CD14-positive monocyte (primary cell): ENCODE measurements at regions not wholly inside any gene's neighbourhood (a gene's known extent, or its start where the extent isn't known, plus 50 kb on each side); places are given as distances from the start of the nearest gene placed in this dataset.
"Not testable (repeated sequence)": the region's sequence is repeated elsewhere in the genome, so short reads cannot be mapped to it uniquely, and the experiment has no call there.

Experiments
- DNase-seq, 3 donors: peaks; one replicate each; pipeline ENCODE4 v3.0.0-alpha.2; 2011 to 2022
- H2AFZ ChIP-seq: 2 replicates; pipeline ENCODE4 v1.6.0; 2012; ENCODE audit warnings: mild to moderate bottlenecking, low read depth, low read length, inconsistent platforms; ENCODE audit not compliant: insufficient read depth, poor library complexity, severe bottlenecking
- H3K27ac ChIP-seq, 2 donors: 1 replicate in 1 of 2; 2 replicates in 1 of 2; pipeline ENCODE4 v1.5.1; 2012 to 2013; ENCODE audit warnings: low read length in 2 of 2, control low read depth in 1 of 2, inconsistent platforms in 1 of 2, low read depth in 1 of 2, mild to moderate bottlenecking in 1 of 2
- H3K27me3 ChIP-seq, 2 donors: one replicate each; pipeline versions ENCODE4 v1.6.0 to v1.6.1; 2011 to 2013; ENCODE audit warnings: low read length in 2 of 2; ENCODE audit not compliant: control insufficient read depth in 2 of 2, insufficient read depth in 2 of 2
- H3K36me3 ChIP-seq, 2 donors: replicated peaks in 1 of 2; 1 replicate in 1 of 2; 2 replicates in 1 of 2; pipeline versions ENCODE4 v1.5.1 to v1.6.1; 2012 to 2013; ENCODE audit warnings: low read length in 2 of 2, control low read depth in 1 of 2, inconsistent platforms in 1 of 2, mild to moderate bottlenecking in 1 of 2; ENCODE audit not compliant: insufficient read depth in 2 of 2, control insufficient read depth in 1 of 2
- H3K4me1 ChIP-seq, 2 donors: 1 replicate in 1 of 2; 2 replicates in 1 of 2; pipeline versions ENCODE4 v1.5.1 to v1.6.1; 2012 to 2013; ENCODE audit warnings: low read length in 2 of 2, control low read depth in 1 of 2, inconsistent platforms in 1 of 2, mild to moderate bottlenecking in 1 of 2, moderate library complexity in 1 of 2; ENCODE audit not compliant: insufficient read depth in 2 of 2, control insufficient read depth in 1 of 2
- H3K4me2 ChIP-seq: replicated peaks from 2 replicates; pipeline ENCODE3; 2012; ENCODE audit warnings: low read length, moderate library complexity, mild to moderate bottlenecking; ENCODE audit not compliant: poor library complexity, severe bottlenecking; ENCODE audit errors: extremely low read depth
- H3K4me3 ChIP-seq, 3 experiments: fragments of 200-600 bp in 1 of 3; sonication (generic) in 1 of 3; replicated peaks in 1 of 3; 1 replicate in 2 of 3; 2 replicates in 1 of 3; pipeline ENCODE4 v1.5.1; 2011 to 2013; ENCODE audit warnings: low read length in 3 of 3, mild to moderate bottlenecking in 3 of 3, control low read depth in 2 of 3, low read depth in 2 of 3, inconsistent platforms in 1 of 3, moderate library complexity in 1 of 3
- H3K79me2 ChIP-seq: 2 replicates; pipeline ENCODE4 v1.6.0; 2012; ENCODE audit warnings: mild to moderate bottlenecking, control low read depth, inconsistent platforms, low read length, moderate library complexity; ENCODE audit not compliant: insufficient read depth
- H3K9ac ChIP-seq: 2 replicates; pipeline ENCODE4 v1.6.0; 2017; ENCODE audit warnings: low read length, mild to moderate bottlenecking; ENCODE audit not compliant: insufficient read depth, poor library complexity, severe bottlenecking
- H3K9me3 ChIP-seq, 2 donors: replicated peaks in 1 of 2; 1 replicate in 1 of 2; 2 replicates in 1 of 2; pipeline versions ENCODE4 v1.5.1 to v1.6.1; 2012 to 2013; ENCODE audit warnings: low read length in 2 of 2, control low read depth in 1 of 2; ENCODE audit not compliant: control insufficient read depth in 1 of 2, insufficient read depth in 1 of 2
- H4K20me1 ChIP-seq: 2 replicates; pipeline ENCODE4 v1.6.0; 2012; ENCODE audit warnings: mild to moderate bottlenecking, low read length, control low read depth, moderate library complexity; ENCODE audit not compliant: insufficient read depth
- H3K27ac Mint-ChIP-seq, 7 donors: one replicate each; pipeline ENCODE4 v1.8.0; 2020; ENCODE audit warnings: mild to moderate bottlenecking in 7 of 7, mixed read lengths in 7 of 7, moderate library complexity in 6 of 7, inconsistent platforms in 2 of 7
- H3K27me3 Mint-ChIP-seq, 3 donors: one replicate each; pipeline ENCODE4 v1.8.0; 2021 to 2022; ENCODE audit warnings: low read depth in 3 of 3, mild to moderate bottlenecking in 3 of 3, mixed read lengths in 3 of 3, moderate library complexity in 3 of 3, inconsistent platforms in 1 of 3
- H3K36me3 Mint-ChIP-seq, 2 donors: one replicate each; pipeline ENCODE4 v1.8.0; 2020; ENCODE audit warnings: mixed read lengths in 2 of 2, inconsistent platforms in 1 of 2, mild to moderate bottlenecking in 1 of 2
- H3K4me1 Mint-ChIP-seq: one replicate; pipeline ENCODE4 v1.8.0; 2020; ENCODE audit warnings: mild to moderate bottlenecking, mixed read lengths
- H3K4me3 Mint-ChIP-seq, 2 donors: one replicate each; pipeline ENCODE4 v1.8.0; 2020; ENCODE audit warnings: mild to moderate bottlenecking in 2 of 2, mixed read lengths in 2 of 2, moderate library complexity in 1 of 2
- H3K9me3 Mint-ChIP-seq, 7 donors: one replicate each; pipeline ENCODE4 v1.8.0; 2020 to 2022; ENCODE audit warnings: mixed read lengths in 7 of 7, mild to moderate bottlenecking in 6 of 7, moderate library complexity in 6 of 7, inconsistent platforms in 2 of 7
- WGBS: methylation state at CpG from one replicate; pipeline ENCODE4 v1.1.5; 2013; ENCODE audit warnings: missing lambda C conversion rate; ENCODE audit not compliant: insufficient coverage; 5-methylcytosine and 5-hydroxymethylcytosine counted together
- intact Hi-C, 2 donors: fragments of 100-400 bp; cut with micrococcal nuclease; formaldehyde crosslinking; loops; one replicate each; pipeline versions ENCODE4 v1.15.0 to v1.15.1; 2023

GRCh38 chr15:84156588-84156840, 79.1 kb upstream of the GOLGA6L4 start:
- DNase-seq, H3K9me3 ChIP-seq, H3K4me1 ChIP-seq, H2AFZ ChIP-seq, H3K4me2 ChIP-seq, H3K4me3 ChIP-seq, H3K4me3 Mint-ChIP-seq, H3K79me2 ChIP-seq, H4K20me1 ChIP-seq, H3K27me3 ChIP-seq, H3K27ac Mint-ChIP-seq, H3K36me3 ChIP-seq, H3K36me3 Mint-ChIP-seq, H3K4me1 Mint-ChIP-seq, H3K9me3 Mint-ChIP-seq, intact Hi-C loops, H3K27ac ChIP-seq, H3K9ac ChIP-seq, H3K27me3 Mint-ChIP-seq: not testable (repeated sequence)
- WGBS = 90% methylated on average over 2 of the region's 3 CpGs

- H3K9me3 ChIP-seq, H3K36me3 ChIP-seq, H3K27ac ChIP-seq, H3K27ac Mint-ChIP-seq, intact Hi-C loops, H3K4me3 Mint-ChIP-seq, H3K36me3 Mint-ChIP-seq, H3K27me3 ChIP-seq, H2AFZ ChIP-seq, H3K27me3 Mint-ChIP-seq, H4K20me1 ChIP-seq, H3K9me3 Mint-ChIP-seq, H3K4me2 ChIP-seq, DNase-seq, H3K9ac ChIP-seq, H3K4me1 ChIP-seq, H3K4me3 ChIP-seq, H3K4me1 Mint-ChIP-seq, H3K79me2 ChIP-seq: not testable (repeated sequence)
- WGBS = 92% methylated on average over 6 of the region's 11 CpGs
Observed at GRCh38 chr15:84157056-84157632, 78.4 kb upstream of the GOLGA6L4 start.

GRCh38 chr15:84157857-84158256, 77.7 kb upstream of the GOLGA6L4 start:
- H2AFZ ChIP-seq, H3K4me2 ChIP-seq, H3K4me1 Mint-ChIP-seq, H3K9ac ChIP-seq, H3K9me3 Mint-ChIP-seq, H3K36me3 ChIP-seq, H3K4me3 ChIP-seq, H3K27ac Mint-ChIP-seq, intact Hi-C loops, H3K36me3 Mint-ChIP-seq, H3K27ac ChIP-seq, H3K9me3 ChIP-seq, H3K4me1 ChIP-seq, DNase-seq, H3K4me3 Mint-ChIP-seq, H3K27me3 ChIP-seq, H3K27me3 Mint-ChIP-seq, H3K79me2 ChIP-seq, H4K20me1 ChIP-seq: not testable (repeated sequence)
- WGBS = 94% methylated on average over 2 of the region's 3 CpGs

GRCh38 chr15:84159346-84160269, 76.0 kb upstream of the GOLGA6L4 start:
- H3K4me3 ChIP-seq, H3K4me3 Mint-ChIP-seq, H3K36me3 Mint-ChIP-seq, H3K27me3 ChIP-seq, H3K9me3 Mint-ChIP-seq, H4K20me1 ChIP-seq, H3K27ac Mint-ChIP-seq, intact Hi-C loops, H3K4me1 Mint-ChIP-seq, H2AFZ ChIP-seq, H3K36me3 ChIP-seq, H3K9ac ChIP-seq, H3K27me3 Mint-ChIP-seq, H3K27ac ChIP-seq, H3K4me2 ChIP-seq, H3K9me3 ChIP-seq, DNase-seq, H3K79me2 ChIP-seq, H3K4me1 ChIP-seq: not testable (repeated sequence)
- 97% methylated on average over 5 of the region's 17 CpGs for WGBS
